ENCODE measurements at regions not wholly inside any gene's neighbourhood (a gene's known extent, or its start where the extent isn't known, plus 50 kb on each side); places are given as distances from the start of the nearest gene placed in this dataset.
A peak's percentile ranks its signal among the peaks of the same experiment; 100 is the strongest.
"Not testable (repeated sequence)": the region's sequence is repeated elsewhere in the genome, so short reads cannot be mapped to it uniquely, and the experiment has no call there.

DNA sequence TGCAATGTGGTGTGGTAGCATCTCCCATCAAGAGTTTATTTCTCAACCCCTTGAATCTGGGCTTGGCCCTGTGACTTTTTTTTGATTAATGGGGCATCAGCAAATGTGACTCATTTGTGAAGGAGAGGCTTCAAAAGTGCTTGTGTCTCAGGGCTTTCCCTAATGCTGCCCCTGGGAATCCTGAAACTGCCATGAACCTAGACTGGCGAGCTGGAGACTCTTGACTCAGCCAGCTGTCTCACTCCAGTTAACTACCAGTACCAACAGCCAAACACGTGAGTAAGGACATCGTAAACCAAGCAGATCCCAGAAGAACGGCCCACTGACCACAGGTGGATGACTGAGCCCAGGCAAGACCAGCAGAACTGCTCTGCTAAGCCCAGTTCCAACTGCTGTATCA, 72.8 kb upstream of the ADTRP start:
- H3K4me3 ChIP-seq (ENCODE audit: low read depth, low read length), result no peak overlapping the region
- peak; percentile 63 for DNase-seq (ENCODE audit: low read depth)
- TF ChIP-seq, protein P1, sequence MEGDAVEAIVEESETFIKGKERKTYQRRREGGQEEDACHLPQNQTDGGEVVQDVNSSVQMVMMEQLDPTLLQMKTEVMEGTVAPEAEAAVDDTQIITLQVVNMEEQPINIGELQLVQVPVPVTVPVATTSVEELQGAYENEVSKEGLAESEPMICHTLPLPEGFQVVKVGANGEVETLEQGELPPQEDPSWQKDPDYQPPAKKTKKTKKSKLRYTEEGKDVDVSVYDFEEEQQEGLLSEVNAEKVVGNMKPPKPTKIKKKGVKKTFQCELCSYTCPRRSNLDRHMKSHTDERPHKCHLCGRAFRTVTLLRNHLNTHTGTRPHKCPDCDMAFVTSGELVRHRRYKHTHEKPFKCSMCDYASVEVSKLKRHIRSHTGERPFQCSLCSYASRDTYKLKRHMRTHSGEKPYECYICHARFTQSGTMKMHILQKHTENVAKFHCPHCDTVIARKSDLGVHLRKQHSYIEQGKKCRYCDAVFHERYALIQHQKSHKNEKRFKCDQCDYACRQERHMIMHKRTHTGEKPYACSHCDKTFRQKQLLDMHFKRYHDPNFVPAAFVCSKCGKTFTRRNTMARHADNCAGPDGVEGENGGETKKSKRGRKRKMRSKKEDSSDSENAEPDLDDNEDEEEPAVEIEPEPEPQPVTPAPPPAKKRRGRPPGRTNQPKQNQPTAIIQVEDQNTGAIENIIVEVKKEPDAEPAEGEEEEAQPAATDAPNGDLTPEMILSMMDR (IDR thresholded peaks at IDR 0.05; ENCODE audit: insufficient read depth, low read length), result no peak

DNA sequence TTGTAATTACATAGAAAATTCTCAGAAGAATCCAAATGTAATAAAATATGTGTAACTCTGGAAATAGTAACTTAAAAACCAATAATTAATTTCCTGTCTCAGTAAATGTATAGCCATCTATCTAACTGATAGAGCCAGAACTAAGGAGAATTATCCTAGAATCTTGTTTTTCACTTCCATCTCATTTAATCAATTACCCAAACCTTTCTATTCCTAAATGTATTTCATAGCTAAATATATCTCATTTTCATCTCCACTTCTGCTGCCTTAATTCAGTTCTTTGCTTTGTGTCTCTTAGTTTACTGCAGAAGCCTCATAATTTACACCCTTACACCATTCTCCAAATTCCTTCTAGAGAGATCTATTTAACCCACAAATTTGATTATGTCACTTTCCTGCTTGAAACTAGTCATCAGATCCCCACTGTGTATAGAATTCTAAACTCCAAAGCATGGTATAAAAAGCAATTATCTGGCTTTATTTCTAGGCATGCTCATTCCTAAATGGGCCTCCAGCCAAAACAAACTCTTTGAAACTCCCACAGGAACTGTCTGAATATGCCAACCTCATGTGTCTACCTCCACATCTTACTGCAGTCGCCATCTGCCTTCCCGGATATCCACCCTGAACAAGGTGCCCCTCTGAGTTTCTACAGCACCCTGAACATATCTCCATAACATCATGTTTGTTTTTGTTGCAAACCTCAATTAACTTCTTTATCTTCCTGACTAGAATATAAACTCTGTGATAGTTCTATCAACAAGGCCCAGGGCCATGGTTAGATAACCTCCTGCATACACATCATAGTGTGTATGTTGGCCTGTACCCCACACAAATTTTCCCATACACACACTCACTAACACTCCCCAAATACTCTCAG, 70.5 kb upstream of the ADTRP start:
- DNase-seq (ENCODE audit: low read depth), result peak; percentile 34
- TF ChIP-seq, protein P1 (IDR thresholded peaks at IDR 0.05; ENCODE audit: insufficient read depth, low read length), result no peak
- H3K4me3 ChIP-seq (ENCODE audit: low read depth, low read length), result no peak overlapping the region

DNA sequence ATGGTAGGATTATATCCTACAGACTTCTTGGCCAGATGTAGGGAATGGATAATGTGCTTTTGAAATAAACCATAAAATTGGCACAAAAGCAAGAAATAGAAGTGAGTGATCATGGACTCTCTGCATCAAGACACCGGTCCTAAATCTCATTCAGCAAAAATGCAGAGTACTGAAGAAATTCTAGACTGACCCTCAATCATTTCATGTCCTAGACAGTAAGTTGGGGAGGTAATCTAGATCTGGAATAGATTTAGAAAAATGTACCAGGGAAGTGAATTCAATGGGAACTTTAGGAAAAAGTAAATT, 69.7 kb upstream of the ADTRP start:
- TF ChIP-seq, protein P1 (IDR thresholded peaks at IDR 0.05; ENCODE audit: insufficient read depth, low read length), result no peak
- no peak for DNase-seq (ENCODE audit: low read depth)
- H3K4me3 ChIP-seq (ENCODE audit: low read depth, low read length), result no peak overlapping the region

DNA sequence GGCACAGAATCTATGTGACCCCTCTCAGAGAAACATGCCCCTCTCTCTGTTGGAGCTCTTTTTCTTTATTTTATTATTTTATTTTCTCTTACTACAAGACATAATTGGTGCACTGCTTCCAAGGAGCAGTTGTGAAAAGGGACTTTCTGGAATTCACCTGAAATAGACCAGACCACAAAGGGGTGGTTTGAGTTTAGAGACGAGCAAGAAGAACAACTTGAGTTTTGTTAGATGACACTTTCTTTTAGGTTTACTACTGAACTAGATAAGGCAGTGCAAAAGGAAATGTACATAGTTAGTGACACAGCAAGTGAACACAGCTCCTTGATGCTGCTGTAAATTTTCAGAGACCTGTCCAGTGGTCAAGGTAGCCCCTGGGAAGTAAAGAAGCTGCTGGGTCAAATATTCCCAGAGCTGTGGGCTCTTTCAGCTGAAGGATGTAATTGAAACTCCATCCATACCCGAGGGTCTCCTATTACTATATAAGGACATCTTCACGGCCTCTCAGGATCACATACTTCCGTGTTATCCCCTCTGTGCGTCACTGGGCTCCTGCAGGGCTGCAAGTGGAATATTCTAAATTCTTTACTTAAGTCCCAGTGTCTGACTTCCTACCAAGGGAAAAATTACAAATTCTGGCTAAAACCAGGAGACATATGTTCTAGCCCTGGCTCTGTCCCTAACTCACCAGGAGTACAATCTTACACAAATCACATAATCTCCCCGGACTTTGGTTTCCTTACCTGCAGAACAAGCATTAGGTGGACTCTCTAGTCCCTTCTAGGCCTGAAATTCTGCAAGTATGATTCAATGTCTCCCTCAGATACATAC, 69.1 kb upstream of the ADTRP start:
- no peak overlapping the region for H3K4me3 ChIP-seq (ENCODE audit: low read depth, low read length)
- no peak for DNase-seq (ENCODE audit: low read depth)
- TF ChIP-seq, protein P1 (IDR thresholded peaks at IDR 0.05; ENCODE audit: insufficient read depth, low read length), result no peak

- DNase-seq (ENCODE audit: low read depth); H3K4me3 ChIP-seq (ENCODE audit: low read depth, low read length): not testable (repeated sequence)
These were observed 68.5 kb upstream of the ADTRP start for GRCh38 chr6:11847068-11847467.

DNA sequence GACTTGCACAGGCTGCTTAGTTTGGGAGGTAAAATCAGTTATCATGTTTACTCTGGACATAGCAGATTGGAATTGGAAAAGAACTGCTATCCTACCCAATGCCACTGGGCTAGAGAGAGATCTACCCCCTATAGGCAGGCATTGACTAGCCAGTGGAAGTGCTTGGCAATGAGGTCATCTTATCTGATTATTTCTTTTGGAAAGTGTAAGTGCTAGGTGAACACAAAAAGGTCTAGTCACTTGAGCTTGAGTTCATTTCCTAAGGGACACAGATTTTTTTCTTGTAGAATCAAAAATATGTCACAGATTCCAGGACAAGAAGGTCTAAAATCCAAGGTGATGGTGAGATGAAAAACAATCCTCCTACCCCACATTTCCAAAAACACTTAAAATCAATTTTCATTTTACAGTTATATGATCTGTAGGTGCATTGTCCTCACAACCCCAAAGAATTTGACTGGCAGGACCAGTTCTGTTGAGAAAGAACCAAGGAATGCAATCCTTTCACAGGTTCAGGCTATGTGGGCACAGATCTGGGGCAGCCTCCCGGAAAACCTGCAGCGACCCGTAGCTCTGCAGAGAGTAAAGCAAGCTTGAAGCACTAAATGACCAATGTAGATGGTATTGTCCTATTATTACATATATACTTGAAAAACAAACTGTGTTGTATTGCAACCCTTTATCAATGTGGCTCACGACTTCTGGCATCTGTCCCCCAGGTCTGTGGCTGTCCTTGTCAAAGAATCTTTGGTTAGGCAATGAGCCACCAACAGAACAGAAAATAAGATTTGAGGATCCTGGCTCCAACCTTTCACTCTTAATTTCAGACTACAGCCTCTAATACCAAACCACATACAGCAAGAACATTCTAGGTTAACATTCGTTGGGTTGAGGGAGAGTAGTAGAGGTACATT, 67.3 kb upstream of the ADTRP start:
- no peak overlapping the region for H3K4me3 ChIP-seq (ENCODE audit: low read depth, low read length)
- no peak for DNase-seq (ENCODE audit: low read depth)
- TF ChIP-seq, protein P1 (IDR thresholded peaks at IDR 0.05; ENCODE audit: insufficient read depth, low read length), result no peak

GRCh38 chr6:11842795-11843194, 64.2 kb upstream of the ADTRP start:
- not testable (repeated sequence) for H3K4me3 ChIP-seq (ENCODE audit: low read depth, low read length)

More at GRCh38 chr6:11842795-11843194, 64.2 kb upstream of the ADTRP start:
- DNase-seq (ENCODE audit: low read depth), result not testable (repeated sequence)

Measured in fibroblast of the aortic adventitia (primary cell).